Astrocyte (in vitro differentiated cells and primary cell): ENCODE measurements at regions not wholly inside any gene's neighbourhood (a gene's known extent, or its start where the extent isn't known, plus 50 kb on each side); places are given as distances from the start of the nearest gene placed in this dataset.

ENCODE experiments used
- EZH2 ChIP-seq: IDR thresholded peaks from 2 replicates; pipeline ENCODE4 v1.6.1; 2012; ENCODE audit warnings: mild to moderate bottlenecking, low read length, inconsistent platforms; ENCODE audit not compliant: insufficient read depth
- TF ChIP-seq, protein P1 (sequence below): IDR thresholded peaks from 2 replicates; pipeline ENCODE4 v1.5.1; 2011; ENCODE audit warnings: low read depth, mild to moderate bottlenecking, inconsistent platforms, low read length, moderate library complexity; ENCODE audit not compliant: insufficient read depth

- TF ChIP-seq, protein P1, sequence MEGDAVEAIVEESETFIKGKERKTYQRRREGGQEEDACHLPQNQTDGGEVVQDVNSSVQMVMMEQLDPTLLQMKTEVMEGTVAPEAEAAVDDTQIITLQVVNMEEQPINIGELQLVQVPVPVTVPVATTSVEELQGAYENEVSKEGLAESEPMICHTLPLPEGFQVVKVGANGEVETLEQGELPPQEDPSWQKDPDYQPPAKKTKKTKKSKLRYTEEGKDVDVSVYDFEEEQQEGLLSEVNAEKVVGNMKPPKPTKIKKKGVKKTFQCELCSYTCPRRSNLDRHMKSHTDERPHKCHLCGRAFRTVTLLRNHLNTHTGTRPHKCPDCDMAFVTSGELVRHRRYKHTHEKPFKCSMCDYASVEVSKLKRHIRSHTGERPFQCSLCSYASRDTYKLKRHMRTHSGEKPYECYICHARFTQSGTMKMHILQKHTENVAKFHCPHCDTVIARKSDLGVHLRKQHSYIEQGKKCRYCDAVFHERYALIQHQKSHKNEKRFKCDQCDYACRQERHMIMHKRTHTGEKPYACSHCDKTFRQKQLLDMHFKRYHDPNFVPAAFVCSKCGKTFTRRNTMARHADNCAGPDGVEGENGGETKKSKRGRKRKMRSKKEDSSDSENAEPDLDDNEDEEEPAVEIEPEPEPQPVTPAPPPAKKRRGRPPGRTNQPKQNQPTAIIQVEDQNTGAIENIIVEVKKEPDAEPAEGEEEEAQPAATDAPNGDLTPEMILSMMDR, result no peak
- TF ChIP-seq EZH2, result no peak
Measured at GRCh38 chr3:158958873-158959272, 157.0 kb downstream of the MFSD1 start.
